NOMO-1 (cell line): ENCODE measurements at regions not wholly inside any gene's neighbourhood (a gene's known extent, or its start where the extent isn't known, plus 50 kb on each side); places are given as distances from the start of the nearest gene placed in this dataset.
"Not testable (repeated sequence)": the region's sequence is repeated elsewhere in the genome, so short reads cannot be mapped to it uniquely, and the experiment has no call there.

Experiments used
- DNase-seq, 2 experiments: peaks; one replicate each; lab custom pipeline; 2025; ENCODE audit not compliant: unreplicated experiment in 2 of 2; lab: John Stamatoyannopoulos, UW

DNA sequence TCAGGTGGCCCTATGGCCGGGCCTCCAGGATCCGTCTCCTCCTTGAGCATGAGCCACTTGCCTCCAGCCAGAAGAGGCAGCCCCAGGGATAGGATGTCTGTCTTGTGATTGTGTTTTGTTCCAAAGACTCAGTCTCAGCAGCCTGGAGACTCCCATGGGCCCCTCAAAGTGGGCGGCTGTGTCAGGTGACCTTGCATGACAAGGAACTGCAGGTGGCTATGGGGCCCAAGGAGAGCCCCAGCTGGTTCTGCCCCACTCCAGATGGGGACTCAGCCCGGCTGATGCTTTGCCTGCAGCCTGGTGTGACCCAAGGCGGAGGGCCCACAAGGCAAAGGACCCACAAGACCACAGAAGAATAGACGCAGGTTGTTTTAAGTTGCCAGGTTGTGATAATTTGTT, 284.3 kb upstream of the IRX4 start:
- DNase-seq, result no peak

DNA sequence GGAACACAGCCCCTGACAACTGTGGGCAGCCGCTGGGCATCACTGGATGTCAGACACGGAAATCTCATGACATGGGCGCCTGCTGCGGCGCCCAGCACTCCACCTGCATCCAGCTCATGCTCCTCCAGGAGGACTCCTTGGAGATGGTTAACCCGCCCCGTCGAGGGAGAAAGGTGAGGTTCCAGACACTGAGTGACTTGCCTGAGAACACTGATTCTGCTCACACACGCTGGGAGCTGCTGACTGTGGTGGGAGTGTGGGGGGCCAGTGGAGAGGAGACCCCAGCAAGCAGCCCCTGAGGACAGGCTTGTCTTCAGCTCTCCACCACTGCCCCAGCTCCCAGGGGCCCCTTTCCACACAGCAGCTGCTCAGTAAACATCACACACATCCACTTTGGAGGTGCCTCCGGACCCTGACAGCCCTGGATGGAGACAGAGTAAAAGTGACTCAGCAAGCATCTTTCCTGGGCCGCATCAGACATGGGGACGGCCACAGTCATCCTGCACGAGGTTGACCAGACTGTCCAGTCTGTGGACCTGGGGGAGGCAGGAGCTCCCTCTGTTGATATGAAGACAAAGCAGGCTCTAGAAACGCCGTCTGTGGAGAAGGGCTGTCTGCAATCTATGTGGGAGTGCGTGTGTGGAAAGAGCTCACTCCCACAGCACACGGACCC, 283.7 kb upstream of the IRX4 start:
- no peak for DNase-seq

DNA sequence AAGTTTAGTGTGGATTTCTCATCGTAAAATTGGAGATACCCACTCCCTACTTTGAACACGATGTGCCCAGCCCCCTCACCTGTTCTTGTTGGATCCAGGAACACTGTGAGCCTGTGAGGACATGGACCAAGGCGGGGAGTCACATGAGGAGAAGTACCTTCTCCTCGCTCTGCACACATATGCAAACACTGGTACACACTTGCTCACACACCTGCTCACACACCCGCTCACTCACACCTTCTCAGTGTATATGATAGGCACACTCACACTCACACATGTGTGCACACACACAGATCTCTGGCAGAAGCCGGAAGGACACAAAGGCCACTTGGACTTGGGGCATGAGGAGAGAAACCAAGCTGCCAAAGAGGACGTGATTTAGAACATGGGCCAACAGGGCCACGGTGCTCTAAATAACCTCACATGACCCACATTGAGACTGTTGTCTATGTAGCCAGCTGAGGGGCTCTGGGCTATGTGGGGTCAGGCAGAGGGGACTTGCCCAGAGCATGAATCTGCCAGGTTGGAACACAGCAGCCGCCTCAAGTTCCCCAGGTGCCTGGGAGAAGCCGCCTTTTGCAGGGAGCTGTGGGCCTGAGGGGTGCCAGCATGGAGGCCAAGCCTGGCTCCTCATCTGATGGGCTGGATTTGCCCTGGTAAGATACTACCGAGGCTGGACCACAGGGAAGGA, 283.0 kb upstream of the IRX4 start:
- DNase-seq, result no peak

DNA sequence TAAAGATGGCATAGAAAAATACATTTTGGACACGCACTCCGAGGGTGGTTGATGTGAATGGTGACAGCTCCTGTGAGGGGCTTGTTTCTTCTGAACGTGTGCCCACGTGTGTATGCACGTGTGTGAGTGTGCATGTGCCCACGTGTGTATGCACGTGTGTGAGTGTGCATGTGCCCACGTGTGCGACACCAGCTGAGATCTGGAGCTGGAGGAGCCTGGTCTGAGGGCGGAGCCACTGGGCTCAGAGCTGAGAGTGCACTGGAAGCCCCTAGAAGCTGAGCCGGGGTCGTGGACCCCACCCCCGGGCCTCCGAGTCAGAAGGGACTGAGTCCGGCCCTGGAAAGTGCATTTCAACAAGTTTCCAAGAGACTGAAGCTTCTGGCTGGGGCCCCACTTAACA, 282.5 kb upstream of the IRX4 start:
- no peak for DNase-seq

DNA sequence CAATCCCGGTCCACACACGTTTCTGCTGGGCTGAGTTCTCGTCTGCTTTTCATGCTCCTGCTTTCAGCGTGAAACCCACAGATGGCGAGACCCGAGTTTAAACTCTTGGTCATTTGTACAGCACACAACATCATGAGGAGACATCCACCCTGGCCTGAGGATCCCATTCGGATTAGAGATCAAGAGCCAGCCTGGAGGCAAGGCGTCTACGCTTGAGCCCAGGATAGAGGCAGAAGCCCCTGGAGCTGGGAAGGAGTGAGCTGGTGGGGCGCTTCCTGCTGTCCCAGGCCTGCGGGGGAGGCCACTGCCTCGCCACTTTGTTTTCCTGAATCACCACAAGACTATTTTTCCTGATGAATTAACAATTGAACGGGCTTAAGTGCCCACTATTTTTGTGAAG, 281.9 kb upstream of the IRX4 start:
- DNase-seq, result no peak

DNA sequence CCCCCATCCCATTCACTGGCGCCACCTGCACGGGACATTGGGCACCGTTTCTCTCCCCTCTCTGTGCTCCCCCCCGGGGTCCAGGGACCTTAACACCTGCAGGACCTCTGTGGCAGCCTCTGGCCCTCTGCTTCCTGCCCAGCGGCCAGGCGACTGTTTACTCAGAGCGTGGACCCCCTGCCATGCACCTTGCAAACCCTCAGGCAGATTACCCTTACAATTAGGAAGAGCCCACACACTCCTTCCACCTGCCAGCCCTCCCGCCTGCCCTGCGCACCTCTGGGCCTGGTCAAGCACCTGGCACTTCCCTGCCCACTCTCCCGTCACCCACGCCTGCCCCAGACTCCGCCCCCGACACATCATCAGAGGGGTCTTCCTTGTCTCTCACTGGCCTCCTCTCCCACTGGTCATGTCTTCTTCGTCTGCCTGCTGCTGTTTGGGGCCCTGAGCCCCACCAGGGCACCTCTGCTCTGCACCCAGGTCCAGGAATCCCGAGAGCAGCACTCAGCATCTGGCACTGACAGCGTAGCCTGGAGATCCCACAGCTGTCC, 281.3 kb upstream of the IRX4 start:
- no peak for DNase-seq

DNA sequence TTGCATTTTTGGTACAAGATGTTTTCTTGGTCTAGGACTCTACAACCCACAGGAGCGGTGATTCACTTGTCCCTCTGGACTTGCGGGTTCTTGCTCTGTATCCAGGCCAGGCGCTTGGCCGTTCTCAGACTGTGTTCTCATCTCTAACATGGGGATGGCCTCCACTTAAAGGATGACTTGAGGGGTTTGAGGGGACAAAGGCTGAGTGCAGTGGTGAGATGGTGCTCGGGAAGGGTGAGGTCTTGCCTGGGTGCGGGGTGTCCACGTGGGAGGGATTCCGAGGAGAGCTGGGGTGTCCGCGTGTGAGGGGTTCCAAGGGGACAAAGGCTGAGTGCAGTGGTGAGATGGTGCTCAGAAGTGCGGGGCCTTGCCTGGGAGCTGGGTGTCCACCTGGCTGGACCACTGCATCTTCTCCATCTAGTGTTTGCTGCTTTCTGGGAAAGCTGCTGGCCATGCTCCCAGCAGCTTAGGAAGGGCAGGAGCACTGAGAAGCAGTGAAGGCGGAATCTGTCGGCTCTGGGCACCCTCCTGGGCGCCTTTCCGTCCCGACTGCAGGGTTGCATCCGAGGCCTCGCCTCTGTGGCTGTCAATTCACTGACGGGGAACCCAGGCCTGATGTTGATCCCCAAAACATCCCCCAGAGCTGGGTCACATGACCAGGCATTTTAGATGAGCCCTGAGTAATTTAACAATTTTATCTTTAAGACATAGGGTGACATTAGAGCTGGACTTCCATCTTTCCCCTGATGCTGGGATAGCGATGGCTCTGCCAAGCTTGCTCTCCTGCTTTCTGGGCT, 280.5 kb upstream of the IRX4 start:
- no peak for DNase-seq

DNA sequence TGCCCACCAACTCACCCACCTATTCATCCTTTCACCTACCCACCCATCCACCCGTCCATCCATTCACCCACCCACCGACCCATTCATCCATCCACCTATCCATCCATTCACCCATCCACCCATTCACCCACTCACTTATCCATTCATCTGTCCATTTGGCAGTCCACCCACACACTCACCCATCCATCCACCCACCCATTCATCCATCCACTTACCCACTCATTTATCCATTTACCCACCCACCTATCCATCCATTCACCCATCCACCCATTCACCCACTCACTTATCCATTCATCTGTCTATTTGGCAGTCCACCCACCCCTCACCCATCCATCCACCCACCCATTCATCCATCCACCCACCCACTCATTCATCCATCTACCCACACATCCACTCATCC, 278.1 kb upstream of the IRX4 start:
- DNase-seq, result no peak

DNA sequence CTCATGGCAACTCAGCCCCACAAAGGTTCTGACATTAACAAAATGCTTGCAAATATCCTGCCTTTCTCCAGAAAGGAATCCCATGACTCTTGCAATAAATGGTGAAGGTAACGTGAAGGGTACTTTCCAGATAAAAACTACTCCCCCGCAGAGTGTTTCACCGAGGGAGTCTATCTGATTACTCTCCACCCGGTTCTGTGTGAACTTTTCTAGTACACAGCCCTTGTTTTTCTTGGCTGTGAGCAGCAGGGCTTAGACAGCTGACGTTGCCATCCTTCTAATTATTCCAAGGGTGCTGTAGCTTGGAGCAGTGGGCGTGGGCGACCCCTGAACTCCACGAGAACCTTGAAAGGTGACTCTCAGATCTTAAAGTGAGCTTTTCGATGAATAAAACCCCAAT, 276.0 kb upstream of the IRX4 start:
- DNase-seq, result no peak

DNA sequence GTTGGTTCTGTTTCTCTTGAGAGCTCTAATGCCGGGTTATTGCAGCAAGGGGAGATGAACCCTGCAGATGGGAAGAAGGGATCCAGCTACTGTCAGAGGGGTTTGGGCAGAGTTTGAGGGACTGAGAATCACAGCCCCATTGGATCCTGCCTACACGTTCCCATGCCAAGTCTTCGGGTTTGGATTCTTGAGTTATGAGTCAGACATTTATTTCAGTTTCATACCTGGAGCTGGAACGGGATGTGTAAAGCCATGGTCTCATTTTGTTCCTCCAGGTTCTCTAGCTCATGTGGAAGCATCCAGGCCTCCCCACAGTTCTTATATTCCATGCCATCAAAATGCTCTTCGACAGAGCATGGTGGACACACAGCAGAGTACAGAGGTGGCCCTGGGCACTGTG, 275.4 kb upstream of the IRX4 start:
- DNase-seq, result no peak

DNA sequence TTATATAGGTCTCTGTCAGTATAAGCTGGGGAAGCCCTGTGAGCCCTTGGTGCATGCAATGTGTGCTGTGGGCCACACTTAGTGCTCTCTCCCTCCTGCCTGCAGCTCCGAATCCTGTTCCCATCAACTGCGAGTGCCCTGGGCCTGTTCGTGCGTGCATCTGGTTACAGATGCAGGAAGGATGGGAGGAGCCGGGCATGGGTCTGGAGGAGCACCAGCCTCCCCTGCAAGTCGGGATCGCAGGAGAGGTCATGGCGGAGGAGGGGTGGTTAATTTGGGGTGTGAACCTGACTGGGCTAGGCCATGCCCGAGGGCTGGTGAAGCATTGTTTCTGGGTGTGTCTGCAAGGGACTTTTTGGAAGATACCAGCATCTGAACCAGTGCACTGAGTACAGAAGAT, 274.6 kb upstream of the IRX4 start:
- no peak for DNase-seq

DNA sequence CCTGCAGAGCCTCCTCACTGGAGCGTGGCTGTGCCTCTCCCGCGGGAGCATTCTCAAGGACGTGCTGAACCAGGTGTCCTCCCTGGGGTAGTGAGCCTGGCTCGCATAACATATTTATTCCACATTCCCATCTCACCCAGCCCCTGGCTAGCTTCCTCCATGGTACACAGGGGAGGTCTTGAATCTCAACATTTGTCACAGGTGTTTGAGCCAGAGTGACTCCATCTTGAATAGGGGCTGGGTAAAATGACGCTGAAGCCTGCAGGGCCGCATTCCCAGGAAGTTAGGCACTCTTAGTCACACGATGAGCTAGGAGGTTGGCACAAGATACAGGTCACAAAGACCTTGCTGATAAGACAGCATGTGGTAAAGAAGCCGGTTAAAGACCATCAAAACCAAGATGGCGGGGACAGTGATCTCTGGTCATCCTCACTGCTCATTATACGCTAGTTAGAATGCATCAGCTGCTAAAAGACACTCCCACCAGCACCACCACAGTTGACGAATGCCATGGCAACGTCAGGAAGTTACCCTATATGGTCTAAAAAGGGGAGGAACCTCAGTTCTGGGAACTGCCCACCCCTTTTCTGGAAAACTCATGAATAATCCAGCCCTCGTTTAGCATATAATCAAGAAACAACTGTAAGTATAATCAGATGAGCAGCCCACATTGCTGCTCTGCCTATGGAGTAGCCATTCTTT, 273.8 kb upstream of the IRX4 start:
- no peak for DNase-seq

DNA sequence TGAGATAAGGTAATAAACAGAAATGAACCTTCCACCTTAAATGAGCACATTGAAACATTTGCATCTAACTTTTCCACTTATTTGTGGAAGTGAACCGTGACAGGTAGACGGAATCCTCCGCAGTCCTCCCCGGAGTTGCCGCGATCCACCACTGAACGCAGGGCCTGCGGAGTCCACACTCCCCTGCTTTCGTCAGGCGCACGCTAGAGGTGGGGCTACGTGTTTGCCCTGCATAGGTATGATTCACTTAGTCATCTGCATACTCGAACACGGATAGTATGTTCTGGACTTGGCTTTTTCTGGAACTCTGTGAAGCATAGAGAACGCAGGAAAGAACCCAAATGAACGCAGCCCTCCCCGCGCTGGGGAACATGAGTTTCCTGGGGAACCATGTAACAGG, 272.8 kb upstream of the IRX4 start:
- no peak for DNase-seq

DNA sequence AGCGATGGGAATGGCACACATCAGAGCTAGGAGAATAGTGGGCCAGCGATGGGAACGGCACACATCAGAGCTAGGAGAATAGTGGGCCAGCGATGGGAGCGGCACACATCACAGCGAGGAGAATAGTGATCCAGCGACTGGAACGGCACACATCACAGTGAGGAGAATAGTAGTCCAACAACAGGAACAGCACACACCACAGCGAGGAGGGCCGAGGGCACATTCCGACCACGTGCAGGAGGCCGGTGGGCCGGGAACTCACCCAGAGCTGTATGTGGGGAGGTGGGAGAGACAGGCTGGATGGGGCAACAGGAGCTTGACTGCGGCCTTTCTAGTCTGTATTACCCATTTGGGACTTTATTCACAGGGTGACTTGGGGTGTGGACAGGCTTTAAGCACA, 271.1 kb upstream of the IRX4 start:
- DNase-seq, result no peak

DNA sequence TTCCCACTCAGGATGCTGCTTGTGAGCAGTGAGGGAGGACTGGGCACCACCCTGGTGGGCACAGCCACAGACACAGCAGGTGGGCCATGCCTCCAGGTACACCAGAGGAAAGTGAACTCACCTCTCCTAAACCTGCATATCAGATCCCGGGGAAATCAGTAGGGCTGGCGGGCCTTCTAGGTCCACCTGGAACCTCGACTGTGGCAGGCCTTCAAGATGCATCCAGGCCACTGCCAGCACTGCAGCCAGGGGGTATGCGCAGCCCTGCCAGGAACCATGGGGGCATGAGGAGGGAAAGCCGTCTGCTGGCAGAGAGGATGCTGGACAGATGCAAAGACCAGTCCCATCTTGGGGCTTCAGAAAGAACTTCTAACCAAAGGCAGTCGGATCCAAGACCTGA, 270.6 kb upstream of the IRX4 start:
- DNase-seq, result no peak

DNA sequence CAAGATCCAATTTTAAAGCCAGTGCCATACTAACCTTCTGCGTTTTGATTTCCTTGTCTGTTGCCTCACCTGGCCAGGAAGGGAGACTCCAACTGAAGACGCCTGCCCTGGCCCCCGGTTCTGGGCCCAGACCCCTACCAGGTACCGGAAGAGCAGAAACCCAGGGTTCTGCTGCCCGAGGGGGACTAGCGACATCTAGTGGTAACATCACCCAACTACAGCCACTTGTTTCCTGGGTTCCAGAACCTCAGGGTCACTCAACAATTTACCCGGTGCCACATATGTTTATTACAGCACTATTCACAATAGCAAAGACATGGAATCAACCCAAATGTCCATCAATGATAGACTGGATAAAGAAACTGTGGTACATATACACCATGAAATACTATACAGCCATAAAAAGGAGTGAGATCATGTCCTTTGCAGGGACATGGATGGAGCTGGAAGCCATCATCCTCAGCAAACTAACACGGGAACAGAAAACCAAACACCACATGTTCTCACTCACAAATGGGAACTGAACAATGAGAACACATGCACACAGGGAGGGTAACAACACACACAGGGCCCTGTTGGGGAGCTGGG, 268.7 kb upstream of the IRX4 start:
- DNase-seq, result not testable (repeated sequence)

DNA sequence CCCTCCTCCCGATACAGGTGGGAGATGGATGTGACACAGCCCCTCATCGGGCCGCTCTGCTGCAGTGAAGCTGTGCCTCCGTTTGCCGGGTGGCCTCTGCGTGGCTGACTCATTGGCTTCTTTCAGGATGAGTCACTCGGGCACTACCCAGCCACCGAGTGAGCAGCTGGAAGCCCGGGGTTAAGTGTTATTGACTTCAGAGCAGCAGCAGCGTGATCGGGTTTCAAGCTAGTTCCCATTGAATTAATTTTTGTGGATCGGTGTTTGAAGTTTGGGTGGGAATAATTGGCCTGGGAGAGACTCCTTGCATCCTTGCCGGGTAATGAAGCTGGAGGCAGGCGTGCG, 266.4 kb upstream of the IRX4 start:
- DNase-seq, result no peak

DNA sequence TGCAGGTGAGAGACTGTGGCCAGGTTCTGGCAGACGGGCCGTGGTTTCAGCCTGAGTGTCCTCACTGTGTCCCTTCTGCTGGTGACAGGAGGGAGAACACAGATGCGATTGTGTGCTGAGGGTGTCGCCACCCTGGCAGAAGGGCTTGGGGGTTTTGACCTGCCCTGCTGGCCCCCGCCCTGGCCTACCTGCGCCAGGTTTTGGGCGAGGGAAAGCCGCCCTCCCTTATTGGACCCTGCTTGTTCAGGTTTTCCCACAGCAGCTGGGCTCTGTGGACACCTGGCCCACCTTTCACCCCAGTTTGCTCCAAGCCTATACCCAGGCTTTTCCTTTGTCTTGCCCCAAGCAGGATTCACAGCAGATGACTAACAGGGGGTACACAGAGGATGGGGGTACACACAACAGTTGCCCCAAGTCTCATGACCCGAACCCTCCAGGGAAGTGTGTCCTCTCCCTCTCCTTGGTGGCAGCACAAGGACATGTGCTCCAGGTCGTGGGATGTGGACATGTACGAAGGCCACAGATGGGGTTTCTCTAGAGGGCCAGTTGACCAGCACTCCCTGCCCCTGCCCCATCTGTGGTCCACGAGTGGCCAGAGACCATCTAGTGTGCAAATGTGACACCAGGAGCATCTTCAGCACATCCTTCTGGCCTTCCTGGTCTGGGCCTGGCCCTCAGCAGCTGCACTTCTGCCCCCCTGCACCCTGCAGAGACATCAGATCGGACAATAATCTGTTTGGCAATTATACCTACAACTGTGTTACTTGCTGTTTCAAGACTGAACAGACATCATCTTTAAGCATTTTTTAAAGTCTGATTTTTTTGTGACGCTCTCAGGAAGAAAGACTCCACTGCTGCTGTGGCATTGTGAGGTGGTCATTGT, 265.8 kb upstream of the IRX4 start:
- no peak for DNase-seq

DNA sequence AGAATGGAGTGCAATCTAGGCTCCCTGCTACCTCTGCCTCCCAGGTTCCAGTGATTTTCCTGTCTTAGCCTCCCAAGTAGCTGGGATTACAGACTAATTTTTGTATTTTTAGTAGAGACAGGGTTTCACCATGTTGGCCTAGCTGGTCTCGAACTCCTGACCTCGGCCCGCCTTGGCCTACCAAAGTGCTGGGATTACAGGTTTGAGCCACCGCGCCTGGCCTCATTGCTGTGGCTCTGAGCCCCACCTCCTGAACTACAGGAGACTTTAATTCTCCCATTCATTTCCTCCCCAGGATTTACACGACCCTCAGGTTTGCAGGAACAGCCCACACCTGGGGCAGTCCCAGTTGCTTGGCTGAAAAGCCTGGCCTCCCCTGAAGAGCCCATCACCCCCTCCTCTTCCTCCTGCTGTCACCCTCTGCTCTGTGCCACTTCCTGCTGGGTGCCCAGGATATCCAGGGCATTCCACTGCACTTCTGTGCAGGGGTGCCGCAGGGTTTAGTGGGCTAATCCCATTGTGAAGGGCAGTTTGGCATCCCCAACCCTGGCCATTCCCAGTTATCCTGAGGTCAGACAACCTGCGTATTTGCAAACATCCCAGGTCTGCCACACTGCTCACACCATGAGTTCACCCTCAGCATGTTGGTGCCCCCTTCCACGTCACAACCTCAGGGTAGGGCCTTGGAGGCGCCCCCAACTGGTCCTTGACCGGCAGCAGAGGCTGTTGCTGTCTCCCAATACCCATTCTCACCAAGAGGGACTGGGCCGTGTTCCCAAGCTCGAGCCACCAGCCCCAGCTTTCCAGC, 265.0 kb upstream of the IRX4 start:
- no peak for DNase-seq
